ENCODE measurements at regions not wholly inside any gene's neighbourhood (a gene's known extent, or its start where the extent isn't known, plus 50 kb on each side); places are given as distances from the start of the nearest gene placed in this dataset.
"Not testable (repeated sequence)": the region's sequence is repeated elsewhere in the genome, so short reads cannot be mapped to it uniquely, and the experiment has no call there.

DNA sequence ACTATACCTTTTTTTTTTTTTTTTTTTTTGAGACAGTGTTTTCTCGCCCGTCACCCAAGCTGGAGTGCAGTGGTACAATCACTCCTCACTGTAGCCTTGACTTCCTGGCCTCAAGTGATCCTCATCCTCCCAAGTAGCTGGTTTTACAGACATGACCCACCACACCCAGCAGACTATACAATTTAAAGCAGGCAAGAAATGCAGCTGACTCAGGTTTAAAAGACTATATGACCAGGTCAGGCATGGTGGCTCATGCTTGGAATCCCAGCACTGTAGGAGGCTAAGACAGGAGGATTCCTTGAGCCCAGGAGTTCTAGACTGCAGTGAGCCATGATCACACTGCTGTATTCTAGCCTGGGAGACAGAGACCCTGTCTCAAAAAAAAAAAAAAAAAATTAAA is 89.5 kb upstream of the AUTS2 start:
- no peak for DNase-seq

DNA sequence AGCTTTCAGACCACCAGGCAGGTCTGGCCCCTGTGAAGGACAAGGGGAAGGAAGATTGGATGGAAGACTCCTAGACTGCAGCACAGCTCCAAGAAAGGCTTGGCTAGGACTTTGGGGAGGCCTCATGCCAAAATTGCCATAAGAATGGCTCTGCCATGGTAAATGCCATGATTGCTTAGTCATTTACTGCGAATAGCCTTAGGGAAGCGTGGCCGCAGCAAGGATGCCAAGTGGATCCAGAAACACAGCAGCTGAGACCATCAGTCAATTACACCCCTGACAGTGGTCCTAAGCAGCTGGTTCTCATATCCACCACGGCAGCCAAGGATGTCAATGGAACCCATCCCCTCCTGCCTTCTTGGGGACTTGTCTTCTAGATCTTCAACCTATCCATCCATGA is 88.2 kb upstream of the AUTS2 start:
- no peak for DNase-seq

DNA sequence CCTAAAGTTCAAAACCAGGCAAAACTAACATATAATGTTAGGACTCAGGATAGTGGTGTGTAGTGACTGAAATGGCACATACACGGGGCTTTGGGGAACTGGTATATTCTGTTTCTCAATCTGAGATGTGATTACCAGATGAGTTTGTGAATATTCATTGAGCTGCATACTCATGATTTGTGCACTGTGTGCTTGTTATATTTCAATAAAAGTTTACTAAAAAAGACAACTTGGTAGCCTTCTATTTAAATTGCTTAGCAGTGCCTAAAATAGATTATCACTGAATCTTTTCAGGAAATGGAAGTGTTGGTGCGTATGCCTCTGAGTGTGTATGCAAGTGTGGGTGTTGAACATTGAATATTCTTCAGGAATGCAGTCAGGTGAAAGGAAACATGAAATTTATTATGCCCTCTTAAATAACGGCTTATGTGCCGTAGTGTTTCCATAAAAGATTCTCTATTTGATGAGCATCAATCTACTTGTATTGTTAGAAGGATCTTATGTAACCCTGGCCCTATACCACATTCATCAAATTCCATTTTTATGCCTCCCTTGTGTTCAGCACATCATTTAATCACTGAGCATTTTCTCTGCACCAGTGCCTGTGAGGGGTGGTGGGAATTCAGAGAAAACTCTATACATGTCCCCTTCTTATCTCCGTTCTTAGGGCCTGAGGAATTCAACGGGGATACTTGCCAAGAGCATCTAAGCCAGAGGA is 82.6 kb upstream of the AUTS2 start:
- DNase-seq = no peak

DNA sequence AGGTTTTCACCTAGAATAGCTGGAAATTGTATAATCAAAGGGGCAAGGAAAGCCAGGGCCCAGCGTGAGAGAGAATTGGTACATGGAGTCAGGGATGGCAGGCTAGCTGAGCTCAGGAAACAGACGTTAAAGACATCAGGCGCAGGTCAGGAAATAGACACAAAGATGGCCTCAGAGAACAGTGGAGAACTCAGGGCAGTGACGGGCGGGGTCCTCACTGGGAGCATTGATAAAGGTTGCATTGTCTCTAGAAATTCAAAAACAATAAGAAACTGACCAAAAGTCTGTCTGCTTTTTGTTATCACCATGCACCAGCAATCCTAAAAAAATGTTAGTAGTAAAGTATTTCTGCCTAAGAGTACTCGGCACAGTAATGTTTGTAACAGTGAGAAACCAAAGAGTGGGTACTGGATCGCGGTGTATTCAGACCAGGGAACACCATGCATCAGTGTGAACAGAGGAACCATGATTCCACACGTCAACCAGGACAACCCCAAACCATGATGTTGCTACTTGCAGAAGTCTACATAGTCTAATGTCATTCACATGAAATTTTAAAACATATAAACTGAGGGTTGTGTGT is 81.9 kb upstream of the AUTS2 start:
- DNase-seq = no peak

DNA sequence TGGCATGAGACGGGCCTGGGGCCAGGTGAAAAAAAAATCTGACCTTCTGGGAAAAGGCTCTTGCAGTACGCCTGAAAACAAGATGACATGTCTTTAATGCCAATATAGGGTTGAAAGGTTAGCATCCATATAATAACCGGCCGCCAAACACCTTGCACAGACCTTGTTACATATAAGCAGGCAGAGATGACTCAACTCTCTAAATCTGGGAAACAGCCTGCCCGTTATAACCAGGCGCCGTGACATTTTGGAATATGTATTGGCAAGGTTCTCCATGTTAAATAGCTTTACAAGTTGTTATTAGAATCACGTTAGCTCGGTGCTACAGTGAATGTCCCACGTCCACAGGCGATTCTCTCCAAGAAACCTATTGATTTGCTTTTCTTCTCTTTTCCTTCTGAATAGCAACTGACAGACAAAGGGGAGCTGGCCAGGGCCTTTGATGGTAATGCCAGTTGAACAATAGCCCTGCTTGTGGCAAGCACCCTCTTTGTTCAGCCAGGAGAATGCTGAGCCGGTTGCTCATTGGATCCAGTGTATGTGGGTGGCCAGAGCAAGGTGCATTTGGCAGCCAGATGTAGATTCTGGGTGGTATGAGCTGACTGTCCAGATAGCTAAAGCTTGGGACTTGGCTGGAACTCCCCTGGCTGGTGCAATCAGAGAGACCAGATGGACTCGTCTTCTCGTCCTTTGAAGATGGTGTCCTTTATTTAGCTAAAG is 80.1 kb upstream of the AUTS2 start:
- DNase-seq = no peak

DNA sequence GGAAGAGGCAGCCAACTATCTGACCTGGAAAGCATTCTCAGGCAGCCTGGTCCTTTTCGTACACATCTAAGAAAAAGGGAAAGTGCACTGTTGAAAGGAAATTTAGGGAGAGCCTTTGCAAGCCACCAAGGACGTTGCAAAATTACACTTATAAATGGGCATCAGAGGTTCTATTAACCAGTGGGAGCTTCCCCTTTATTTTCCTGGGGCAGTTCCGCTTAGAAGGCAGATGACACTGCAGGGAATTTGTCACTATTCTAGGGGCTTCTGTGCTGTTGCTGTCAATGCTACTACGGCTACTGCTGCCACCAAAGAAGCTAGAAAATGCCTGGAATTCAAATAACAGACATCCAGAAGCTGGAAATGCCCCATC is 79.6 kb upstream of the AUTS2 start:
- DNase-seq = no peak

DNA sequence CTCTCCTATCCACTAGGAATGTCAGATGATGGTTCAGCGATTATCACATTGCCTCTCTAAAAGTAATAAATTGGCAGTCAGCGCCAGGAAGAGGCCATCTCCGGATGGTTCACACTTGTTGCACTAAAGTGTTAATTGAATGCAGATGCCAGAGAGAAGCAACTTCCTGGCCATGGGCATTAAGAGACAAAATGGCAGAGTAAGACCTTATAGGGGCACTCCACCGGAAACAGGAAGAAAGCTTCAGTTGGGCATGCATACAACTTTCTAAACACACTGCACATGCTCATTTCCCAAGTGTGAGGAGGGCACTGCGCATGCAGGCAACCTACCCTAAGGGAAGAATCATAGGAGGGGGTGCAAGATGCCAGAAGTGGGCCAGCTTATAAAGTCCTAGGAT is 71.7 kb upstream of the AUTS2 start:
- DNase-seq = no peak

DNA sequence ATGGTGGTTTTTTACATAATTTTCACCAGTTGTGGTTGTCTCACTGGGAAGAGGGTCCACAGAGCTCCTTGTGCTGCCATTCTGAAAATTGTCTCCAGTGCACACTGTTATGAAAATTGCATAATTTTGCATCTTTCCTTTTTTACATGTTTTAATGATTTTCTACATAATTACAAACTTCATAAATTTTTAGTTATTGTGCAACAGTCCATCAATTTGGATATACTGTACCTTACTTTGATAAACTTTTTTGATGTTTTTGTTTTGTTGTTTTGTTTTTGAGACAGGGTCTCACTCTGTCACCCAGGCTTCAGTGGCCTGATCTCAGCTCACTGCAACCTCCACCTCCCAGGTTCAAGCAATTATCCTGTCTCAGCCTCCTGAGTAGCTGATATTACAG is 70.6 kb upstream of the AUTS2 start:
- DNase-seq = no peak

DNA sequence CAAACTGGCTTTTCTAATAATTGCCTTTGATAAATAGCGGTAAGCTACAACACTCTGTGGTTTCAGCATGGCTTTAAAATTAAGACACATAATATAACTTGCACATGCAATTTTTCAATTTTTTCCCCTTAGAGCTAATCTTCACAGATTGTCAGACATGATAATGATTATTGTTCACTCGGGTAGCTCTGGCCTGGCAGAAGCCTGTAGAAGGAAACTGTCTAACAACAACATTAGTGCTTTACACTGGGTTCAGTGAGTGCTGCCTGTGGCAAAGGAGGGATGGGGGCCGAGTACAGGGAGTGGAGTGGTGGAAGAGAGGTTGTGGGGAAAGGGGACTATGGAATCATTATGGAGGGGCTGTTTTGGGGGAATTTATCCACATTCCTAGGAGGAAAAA is 67.2 kb upstream of the AUTS2 start:
- no peak for DNase-seq

DNA sequence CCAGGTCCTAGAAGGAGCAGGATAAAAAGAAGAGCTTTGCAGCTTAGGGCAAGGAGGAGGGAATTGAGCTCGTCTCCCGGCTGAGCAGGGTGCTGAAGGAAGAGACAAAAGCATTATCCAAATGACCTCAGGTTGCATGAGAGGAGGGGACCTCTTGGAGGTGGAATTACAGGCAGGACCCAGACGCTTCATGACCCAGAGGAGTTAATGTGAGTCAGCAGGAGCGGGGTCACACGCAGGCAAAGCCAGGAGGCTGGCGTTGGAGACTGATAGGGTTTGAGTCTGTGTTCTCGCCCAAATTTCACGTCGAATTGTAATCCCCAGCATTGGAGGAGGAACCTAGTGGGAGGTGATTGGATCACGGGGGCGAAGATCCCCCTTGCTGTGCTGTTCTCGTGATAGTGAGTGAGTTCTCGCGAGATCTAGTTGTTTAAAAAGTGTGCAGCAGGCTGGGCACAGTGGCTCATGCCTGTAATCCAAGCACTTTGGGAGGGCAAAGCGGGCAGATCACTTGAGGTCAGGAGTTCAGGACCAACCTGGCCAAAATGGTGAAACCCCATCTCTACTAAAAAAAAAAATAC is 63.7 kb upstream of the AUTS2 start:
- DNase-seq = no peak

DNA sequence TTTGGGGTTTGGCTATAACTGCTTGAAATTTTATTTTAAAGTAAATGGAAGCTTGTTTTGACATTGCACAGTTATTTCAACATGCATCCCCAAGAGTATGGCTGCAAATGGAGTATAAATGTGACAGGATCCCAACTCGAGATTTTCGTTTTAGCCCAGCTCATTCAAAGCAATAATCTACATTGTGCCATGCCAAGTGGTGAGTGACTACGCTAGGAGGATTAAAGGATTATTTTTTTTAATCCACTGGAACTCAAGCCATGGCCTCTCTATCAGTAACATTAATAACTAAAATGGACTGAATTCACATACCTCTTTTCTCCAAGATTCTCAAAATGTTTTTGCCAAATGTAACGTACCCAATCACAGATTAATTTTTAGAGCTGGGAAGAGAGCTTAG is 60.6 kb upstream of the AUTS2 start:
- no peak for DNase-seq

DNA sequence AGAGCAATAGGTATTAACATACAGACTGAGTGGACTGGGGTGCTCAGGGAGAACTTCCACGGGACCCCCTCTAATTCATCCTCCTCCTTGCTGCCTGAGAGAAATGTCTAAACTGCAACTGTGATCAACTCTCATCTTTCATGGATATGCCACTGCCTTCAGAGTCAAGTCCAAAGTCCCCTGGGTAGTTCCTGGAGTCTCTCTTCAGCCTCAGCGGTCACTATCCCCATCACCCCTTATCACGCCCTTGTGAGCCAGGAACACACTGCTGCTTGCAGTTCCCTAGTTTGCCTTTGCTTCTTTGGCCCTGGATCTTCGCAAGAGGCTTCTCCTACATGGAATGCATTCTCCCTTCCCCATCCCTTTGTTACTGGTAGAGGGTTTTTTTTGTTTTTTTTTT is 58.7 kb upstream of the AUTS2 start:
- no peak for DNase-seq

DNA sequence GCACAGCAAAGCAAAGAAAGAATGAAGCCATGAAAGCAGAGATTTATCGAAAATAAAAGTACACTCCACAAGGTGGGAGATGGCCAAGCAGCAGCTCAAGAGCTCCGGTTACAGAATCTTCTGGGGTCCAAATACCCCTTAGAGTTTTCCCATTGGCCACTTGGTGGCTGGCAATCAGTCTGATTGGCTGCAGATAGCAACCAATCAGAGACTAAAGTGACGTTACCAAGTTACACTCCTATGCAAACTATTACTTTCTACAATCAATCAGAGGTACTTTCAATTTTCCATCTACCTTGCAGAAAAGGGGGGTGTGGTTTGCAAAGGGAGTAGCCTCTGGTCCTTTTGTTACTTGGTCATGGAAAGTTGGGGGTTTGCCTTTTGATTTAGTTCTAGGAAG is 58.0 kb upstream of the AUTS2 start:
- no peak for DNase-seq

DNA sequence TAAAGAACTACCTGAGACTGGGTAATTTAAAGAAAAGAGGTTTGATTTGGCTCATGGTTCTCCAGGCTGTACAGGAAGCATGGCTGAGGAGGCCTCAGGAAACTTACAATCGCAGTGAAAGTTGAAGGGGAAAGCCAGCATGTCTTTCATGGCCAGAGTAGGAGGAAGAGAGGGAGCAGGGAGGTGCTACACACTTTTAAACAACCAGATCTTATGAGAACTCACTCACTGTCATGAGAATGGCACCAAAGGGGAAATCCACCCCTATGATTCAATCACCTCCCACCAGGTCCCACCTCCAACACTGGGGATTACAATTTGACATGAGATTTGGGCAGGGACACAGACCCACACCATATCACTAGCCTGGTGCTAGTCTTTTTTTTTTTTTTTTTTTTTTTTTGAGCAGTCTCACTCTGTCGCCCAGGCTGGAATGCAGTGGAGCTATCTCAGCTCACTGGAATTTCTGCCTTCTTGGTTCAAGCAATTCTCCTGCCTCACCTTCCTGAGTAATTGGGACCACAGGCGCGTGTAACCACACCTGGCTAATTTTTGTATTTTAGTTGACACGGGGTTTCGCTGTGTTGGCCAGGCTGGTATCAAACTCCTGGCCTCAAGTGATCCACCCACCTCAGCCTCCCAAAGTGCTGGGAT is 56.4 kb upstream of the AUTS2 start:
- DNase-seq = not testable (repeated sequence)

DNA sequence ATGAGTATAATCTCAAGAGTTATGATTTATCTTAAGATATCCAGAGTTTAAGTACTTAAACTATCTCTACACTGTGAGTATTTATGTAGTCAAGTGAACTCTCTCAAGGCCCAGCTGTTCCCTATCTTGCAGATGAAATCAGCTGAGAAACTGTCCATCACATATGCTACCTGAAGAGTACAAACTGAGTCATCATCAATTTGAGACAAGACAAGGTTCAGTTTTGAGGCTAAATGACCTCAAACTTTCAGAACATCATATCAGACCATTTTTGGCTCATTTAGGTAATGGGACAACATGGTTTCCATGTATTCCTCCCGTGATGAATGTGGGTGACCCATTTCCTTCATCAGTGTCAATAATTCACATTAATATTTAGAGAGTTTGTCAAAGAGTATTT is 53.1 kb upstream of the AUTS2 start:
- DNase-seq = no peak
